HL-60 (cell line): ENCODE measurements at regions not wholly inside any gene's neighbourhood (a gene's known extent, or its start where the extent isn't known, plus 50 kb on each side); places are given as distances from the start of the nearest gene placed in this dataset.

Experiments used
- CTCF ChIP-seq: IDR thresholded peaks from one replicate; pipeline ENCODE4 v1.5.1; 2011; ENCODE audit warnings: low read length, control low read depth, inconsistent platforms; ENCODE audit not compliant: insufficient read depth
- GABPA ChIP-seq: IDR thresholded peaks from 2 replicates; pipeline ENCODE4 v1.6.1; 2012; ENCODE audit warnings: low read depth
- POLR2AphosphoS5 ChIP-seq: IDR thresholded peaks from 2 replicates; pipeline ENCODE4 v1.6.1; 2012; ENCODE audit warnings: low read depth
- REST ChIP-seq: IDR thresholded peaks from 2 replicates; pipeline ENCODE4 v1.6.1; 2012; ENCODE audit warnings: low read depth; ENCODE audit not compliant: insufficient replicate concordance
- SPI1 ChIP-seq: IDR thresholded peaks from 2 replicates; pipeline ENCODE4 v1.6.1; 2012; ENCODE audit warnings: low read depth, mild to moderate bottlenecking, borderline replicate concordance

DNA sequence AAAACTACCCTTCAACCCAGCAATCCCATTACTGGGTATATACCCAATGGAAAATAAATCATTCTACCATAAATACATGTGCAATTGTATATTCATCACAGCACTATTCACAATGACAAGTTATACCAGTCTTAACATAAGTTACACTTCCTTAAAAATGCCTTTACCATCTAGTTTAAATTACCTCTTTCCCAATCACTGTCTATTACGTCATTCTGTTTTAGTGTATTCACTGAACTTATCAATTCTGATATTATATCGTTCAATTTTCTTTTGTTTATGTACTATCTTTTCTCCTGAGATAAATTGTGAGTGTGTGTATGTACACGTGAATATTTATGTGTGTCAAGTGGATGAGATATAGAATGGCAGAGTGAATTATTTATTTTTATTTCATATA lies 1416.8 kb downstream of the OLFM4 start:
- TF ChIP-seq CTCF, result no peak
- TF ChIP-seq REST, result no peak
- TF ChIP-seq SPI1, result no peak
- no peak for TF ChIP-seq GABPA
- TF ChIP-seq POLR2AphosphoS5, result no peak
